MG63 (cell line): ENCODE measurements at regions not wholly inside any gene's neighbourhood (a gene's known extent, or its start where the extent isn't known, plus 50 kb on each side); places are given as distances from the start of the nearest gene placed in this dataset.

Experiments used
- DNase-seq: peaks from one replicate; pipeline ENCODE4 v3.0.0-alpha.2; 2020
- H3K27me3 ChIP-seq: fragments of 250-450 bp; sonication (Bioruptor Pico); 2 replicates; pipeline ENCODE4 v1.5.1; 2020; ENCODE audit warnings: mild to moderate bottlenecking, moderate library complexity
- H3K36me3 ChIP-seq: fragments of 250-450 bp; sonication (Bioruptor Pico); 2 replicates; pipeline ENCODE4 v1.5.1; 2020; ENCODE audit warnings: mild to moderate bottlenecking, moderate library complexity
- H3K4me3 ChIP-seq: fragments of 250-450 bp; sonication (Bioruptor Pico); 2 replicates; pipeline ENCODE4 v1.5.1; 2020; ENCODE audit warnings: mild to moderate bottlenecking, moderate library complexity
- H3K9me3 ChIP-seq: fragments of 250-450 bp; sonication (Bioruptor Pico); 2 replicates; pipeline ENCODE4 v1.5.1; 2020; ENCODE audit warnings: mild to moderate bottlenecking, moderate library complexity

DNA sequence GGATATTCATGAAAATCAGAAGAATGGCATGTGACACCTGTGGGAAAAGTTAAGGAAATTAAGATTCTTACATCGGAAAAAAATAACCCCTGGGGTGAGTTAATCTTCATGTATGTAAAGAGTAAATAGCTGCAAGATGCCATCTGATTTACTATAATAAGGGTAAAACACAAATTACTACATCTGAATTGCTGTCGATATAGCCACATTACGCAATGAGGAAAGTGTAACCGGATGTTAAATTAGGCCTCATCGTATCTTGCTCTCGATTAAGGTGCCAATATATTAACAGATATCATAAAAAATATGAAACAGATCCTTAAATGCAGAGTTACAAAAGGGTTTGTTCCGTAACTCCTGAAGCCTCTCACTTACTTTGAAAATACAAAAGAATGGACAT, 87.4 kb upstream of the ID4 start:
- no peaks in the 10 kb centered on the region for H3K27me3 ChIP-seq
- H3K9me3 ChIP-seq, result no peaks in the 10 kb centered on the region
- DNase-seq, result no peak
- H3K4me3 ChIP-seq, result no peak overlapping the region
- H3K36me3 ChIP-seq, result no peaks in the 10 kb centered on the region

DNA sequence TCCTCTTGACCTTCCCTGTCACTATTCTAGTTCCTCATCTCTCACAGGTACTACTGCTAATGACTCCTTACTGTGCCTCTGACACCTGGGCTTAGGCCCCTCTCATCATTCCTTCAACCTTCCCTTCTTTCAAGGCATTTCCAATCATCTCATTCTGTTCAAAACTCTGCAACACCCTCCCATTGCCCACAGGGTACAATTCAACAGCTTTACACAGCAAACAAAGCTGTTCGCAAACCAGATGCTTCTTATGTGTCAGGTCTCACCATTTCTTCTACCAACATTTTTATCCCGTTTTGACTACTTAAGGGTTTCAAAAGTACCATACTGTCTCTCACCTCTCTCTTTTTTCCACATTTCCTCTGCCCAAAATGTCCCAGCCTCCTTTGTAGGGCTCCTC, 84.4 kb upstream of the ID4 start:
- H3K4me3 ChIP-seq, result no peak overlapping the region
- no peaks in the 10 kb centered on the region for H3K9me3 ChIP-seq
- no peak for DNase-seq
- H3K36me3 ChIP-seq, result no peaks in the 10 kb centered on the region
- no peaks in the 10 kb centered on the region for H3K27me3 ChIP-seq

- Histone ChIP-seq H3K9me3 (no peaks in the 10 kb centered on the region), H3K4me3 (no peak overlapping the region), H3K36me3 (no peaks in the 10 kb centered on the region), H3K27me3 (no peaks in the 10 kb centered on the region)
- no peak for DNase-seq
Measured at GRCh38 chr6:19753826-19754225, 83.3 kb upstream of the ID4 start.

- DNase-seq, result no peak
- Histone ChIP-seq H3K9me3 (no peaks in the 10 kb centered on the region), H3K27me3 (no peaks in the 10 kb centered on the region)
Measured at GRCh38 chr6:19754686-19755085, 82.5 kb upstream of the ID4 start.

DNA sequence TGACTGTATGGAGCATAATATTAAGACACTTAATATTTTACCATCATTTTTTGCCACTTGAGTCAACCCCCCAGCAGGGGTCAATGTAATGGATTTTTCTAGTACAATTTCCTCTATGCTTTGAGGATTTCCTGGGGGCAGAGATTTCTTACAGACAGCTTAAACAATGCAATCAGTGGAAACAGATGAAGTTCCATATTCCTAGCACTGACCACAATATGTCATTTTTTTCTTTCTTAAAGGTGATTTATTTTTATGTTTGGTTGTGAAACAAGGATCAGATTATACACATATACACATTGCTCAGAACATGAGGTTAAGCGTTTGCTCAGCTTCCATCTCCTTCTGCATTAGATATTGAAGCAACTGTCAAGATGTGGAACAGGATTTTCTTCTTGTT, 82.0 kb upstream of the ID4 start:
- Histone ChIP-seq H3K36me3 (no peaks in the 10 kb centered on the region), H3K27me3 (no peaks in the 10 kb centered on the region), H3K4me3 (no peak overlapping the region), H3K9me3 (no peaks in the 10 kb centered on the region)
- DNase-seq, result no peak

More at GRCh38 chr6:19754686-19755085, 82.5 kb upstream of the ID4 start:
- Histone ChIP-seq H3K4me3 (no peak overlapping the region), H3K36me3 (no peaks in the 10 kb centered on the region)

DNA sequence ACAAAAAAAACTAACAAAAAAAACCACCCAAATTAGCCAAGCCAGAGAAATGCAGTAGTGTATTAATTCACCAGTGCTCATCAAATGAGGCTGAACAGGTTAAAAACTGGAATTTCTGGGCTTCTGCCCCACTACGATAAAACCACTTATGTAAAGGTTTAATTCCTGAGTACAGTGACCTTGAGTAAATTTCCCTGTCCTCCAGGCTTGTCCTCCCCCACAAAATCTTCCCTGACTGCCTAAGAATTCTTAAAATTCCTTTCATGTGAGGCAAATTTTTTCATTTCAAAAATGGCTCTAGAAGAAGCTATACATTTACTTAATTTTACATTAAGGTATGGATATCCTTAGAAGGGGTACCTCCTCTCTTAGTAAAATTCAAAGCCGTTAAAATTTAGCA, 80.1 kb upstream of the ID4 start:
- Histone ChIP-seq H3K4me3 (no peak overlapping the region), H3K27me3 (no peaks in the 10 kb centered on the region), H3K9me3 (no peaks in the 10 kb centered on the region), H3K36me3 (no peaks in the 10 kb centered on the region)
- DNase-seq, result peak; percentile 4

DNA sequence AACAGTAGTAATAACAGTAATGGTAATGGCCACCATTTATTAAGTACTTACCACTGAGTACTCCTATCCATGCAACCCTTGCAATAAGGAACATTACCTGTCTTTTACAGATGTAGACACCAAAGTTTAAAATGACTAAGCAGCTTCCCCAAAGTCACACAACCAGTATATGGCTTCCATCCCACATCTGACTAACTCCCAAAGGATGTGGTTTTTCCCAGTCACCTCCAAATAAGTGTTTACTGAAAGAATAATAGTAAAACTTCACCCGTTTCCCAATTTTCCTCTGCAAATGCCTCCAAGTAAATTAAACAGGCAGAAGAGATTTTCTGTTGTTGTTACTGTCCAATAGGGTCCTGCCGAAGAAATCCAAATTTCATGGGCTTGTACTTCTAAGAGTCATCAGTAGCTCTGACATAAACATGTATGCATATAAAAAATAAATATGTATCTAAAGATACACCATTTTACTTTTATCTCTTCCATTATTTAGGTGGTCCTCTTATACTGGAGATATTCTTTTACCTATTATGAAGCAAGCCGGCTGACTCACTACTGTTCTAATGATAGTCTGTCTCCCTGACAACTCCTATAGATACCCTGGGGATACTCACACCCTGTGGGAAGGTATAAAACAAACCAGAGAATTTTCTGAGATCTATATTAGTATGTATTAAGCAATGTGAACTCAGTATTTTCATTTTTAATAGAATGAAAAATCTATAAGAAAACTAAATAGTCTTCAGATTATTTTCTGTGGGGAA, 77.9 kb upstream of the ID4 start:
- H3K36me3 ChIP-seq, result no peaks in the 10 kb centered on the region
- no peak overlapping the region for H3K4me3 ChIP-seq
- no peaks in the 10 kb centered on the region for H3K27me3 ChIP-seq

DNA sequence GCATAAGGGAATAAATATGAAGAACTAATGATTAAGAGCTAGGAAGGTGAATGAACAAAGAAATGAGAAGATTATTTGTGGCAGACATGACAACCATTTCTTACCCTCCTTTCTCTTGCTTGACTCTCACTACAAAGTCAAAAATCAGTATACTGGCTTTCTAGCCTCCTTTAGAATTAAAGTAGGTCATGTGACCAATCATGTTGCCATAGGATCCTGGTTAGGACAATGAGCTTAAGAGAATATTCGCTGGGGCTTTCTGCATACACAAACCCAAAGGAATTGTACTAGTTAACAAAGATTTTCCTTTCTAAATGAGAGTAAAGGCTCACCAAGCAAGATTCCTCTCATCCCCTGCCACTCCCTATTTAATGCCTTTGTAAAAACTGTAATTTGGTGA, 76.0 kb upstream of the ID4 start:
- Histone ChIP-seq H3K9me3 (no peaks in the 10 kb centered on the region), H3K4me3 (no peak overlapping the region), H3K27me3 (no peaks in the 10 kb centered on the region), H3K36me3 (no peaks in the 10 kb centered on the region)
- DNase-seq, result no peak

More for the DNA sequence above, 77.9 kb upstream of the ID4 start:
- H3K9me3 ChIP-seq, result no peaks in the 10 kb centered on the region
- peak; percentile 28 for DNase-seq

DNA sequence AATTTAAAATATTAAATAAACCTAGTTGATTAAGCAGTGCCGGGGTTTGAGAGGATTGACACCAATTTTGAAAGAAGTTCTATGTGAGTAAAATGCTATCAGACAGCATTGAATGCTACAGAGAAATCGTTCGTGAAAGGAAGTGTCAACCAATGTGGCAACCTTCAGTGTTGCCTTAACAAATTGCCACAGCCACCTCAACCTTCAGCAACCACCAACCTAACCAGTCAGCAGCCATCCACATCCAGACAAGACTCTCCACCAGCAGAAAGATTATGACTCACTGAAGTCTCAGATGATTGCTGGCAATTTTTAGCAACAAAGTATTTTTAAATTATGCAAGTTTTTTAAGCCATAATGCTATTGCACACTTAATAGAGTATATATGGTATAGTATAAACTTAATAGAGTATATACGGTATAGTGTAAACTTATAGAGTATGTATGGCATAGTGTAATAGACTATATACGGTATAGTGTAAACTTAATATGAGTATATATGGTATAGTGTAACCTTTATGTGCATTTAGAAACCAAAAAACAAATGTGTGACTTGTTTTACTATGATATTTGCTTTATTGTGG, 65.3 kb upstream of the ID4 start:
- Histone ChIP-seq H3K36me3 (no peaks in the 10 kb centered on the region), H3K4me3 (no peak overlapping the region), H3K27me3 (no peaks in the 10 kb centered on the region), H3K9me3 (no peaks in the 10 kb centered on the region)
- no peak for DNase-seq

DNA sequence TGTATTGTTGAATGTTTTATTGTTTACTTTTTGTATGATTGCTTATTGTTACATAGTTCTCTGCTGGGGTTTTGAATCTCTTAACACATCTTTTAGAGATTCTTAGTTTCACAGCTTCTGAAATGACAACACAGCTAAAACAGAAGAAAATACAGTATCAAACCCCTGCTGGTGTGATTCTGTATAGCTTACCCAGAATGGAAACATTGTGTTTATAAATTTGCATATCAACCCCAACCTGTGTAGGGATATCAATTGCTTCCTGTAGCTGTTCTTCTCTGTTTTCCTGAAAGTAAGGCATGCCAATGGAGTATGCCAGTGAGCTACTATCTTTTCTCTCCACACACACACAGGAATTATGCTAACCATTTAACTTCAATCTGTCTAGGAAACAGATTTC, 64.3 kb upstream of the ID4 start:
- Histone ChIP-seq H3K9me3 (no peaks in the 10 kb centered on the region), H3K4me3 (no peak overlapping the region), H3K36me3 (no peaks in the 10 kb centered on the region), H3K27me3 (no peaks in the 10 kb centered on the region)
- no peak for DNase-seq

GRCh38 chr6:19781269-19781668, 55.9 kb upstream of the ID4 start:
- DNase-seq, result no peak
- Histone ChIP-seq H3K27me3 (no peaks in the 10 kb centered on the region), H3K9me3 (no peaks in the 10 kb centered on the region), H3K4me3 (no peak overlapping the region), H3K36me3 (no peaks in the 10 kb centered on the region)

- no peak for DNase-seq
- Histone ChIP-seq H3K36me3 (no peaks in the 10 kb centered on the region), H3K4me3 (no peak overlapping the region), H3K27me3 (no peaks in the 10 kb centered on the region), H3K9me3 (no peaks in the 10 kb centered on the region)
Measured at GRCh38 chr6:19782588-19782987, 54.6 kb upstream of the ID4 start.
